ENCODE measurements at regions not wholly inside any gene's neighbourhood (a gene's known extent, or its start where the extent isn't known, plus 50 kb on each side); places are given as distances from the start of the nearest gene placed in this dataset.

DNA sequence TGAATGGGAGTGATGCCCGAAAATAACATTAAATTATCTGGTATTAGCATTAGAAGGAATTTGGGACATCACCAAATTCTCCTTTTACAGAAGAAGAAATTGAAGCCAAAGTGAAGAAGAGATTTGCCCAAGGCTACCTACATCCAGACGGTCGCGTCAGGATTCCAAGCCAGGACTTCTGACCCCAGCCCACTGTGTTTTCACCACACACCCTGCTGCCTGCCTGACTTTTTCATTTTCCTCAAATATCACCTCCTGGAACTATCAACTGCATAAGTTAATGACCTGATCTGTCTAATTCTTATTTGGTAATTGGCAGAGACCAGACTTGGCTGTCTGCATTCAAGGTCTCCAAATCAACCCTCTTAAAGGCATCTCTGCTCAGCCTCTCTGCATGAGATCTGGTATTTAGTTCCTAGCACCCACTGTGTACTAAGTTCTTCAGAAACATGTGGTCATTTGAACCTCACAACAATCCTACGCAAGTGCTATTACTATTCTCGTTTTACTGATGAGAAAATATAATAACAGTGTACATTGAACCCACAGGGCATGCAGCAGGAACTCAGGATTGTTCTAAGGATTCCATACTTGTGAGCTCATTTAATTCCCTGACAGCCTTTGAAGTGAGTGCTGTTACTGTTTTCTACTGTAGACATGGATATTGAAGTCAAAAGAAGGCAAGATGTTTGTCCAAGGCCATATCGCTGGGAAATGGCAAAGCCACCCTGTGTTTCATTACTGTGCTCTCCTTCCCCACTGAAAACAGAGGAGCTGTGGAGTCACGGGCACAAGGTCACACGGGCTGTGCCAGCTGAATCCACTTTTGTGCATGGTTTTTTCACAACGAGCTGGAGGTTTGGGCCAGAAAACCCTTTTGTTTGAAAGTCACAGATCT, 195.2 kb upstream of the C1QTNF7 start:
- DNase-seq (ENCODE audit: low read depth): no peak

DNA sequence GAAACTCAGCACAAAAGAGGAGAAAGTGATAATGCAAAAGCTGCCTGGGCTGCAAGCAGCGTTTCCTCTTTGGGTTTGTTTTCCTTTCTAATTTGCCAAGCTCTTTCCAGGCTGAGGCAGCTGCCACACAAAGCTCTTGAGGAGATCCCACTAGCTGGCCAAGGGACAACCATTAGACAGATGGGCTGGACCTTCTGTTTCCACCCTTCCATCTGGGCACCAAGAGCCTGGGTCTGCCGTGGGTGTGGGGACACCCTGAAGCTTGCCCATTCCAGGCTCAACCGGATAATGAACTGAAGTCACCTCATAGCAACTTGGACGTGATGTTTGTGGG, 194.6 kb upstream of the C1QTNF7 start:
- no peak for DNase-seq (ENCODE audit: low read depth)

DNA sequence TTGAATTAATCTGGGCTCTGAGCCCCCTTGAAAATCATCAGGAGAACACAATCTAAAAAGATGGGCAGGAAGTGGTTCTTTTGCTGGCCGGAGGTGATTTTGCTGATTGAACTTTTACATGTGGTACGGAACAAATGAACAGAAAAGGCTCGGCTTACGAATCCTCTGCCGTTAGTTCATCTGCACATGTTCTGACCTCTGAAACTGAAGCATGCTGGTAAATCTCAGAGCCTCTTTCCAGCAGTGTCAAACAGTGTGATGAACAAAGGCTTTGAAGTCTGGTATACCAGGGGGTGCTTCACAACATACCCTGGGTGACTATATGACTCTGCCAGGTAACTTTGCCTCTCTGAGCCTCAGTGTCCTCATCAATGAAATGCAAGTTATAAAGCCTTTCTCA, 194.2 kb upstream of the C1QTNF7 start:
- no peak for DNase-seq (ENCODE audit: low read depth)

DNA sequence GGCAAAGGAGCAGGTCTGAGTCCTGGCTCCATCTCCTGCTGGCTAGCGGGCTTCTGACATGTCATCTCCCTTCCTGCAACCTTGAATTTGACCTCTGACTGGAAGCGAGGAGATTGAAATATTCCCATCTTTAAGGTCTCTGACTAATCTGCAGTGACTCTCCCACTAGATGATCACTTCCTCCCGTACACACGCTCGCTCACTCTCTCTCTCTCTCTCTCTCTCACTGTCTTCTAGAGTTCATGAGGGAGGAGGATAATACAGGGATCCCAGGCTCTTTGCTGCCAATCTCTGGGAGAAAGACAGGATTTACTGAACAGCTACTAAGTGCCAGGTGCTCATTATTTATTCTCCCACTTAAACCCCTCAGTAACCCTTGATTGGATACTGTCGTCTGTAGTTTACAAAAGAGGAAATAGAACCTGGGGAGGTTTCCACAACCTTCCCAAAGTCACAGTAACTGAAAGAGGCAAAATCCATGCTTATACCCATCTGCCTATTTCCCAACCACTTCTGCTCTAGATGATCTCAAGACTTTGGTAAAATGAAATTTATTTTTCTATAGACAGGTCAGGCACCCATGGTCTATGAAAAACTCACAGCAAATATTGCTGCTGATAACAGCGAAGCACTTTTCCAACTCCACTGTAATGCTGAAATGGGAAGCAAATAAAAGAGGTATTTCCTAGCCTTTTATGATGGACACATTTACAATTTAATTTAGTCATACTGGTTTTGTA, 193.5 kb upstream of the C1QTNF7 start:
- no peak for DNase-seq (ENCODE audit: low read depth)

DNA sequence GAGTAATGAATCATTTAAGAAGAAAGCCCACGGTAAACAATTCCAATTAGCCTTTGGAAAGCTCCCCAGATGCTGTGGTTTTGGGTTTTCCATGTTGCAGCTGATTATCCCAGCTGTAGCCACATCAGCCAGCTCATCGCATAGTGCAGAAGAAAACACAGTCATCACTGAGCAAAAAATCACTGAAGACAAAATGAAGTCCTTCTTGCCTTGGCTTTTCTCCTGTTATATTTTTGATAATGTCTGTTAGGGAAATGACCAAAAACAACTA, 193.0 kb upstream of the C1QTNF7 start:
- DNase-seq (ENCODE audit: low read depth): no peak

DNA sequence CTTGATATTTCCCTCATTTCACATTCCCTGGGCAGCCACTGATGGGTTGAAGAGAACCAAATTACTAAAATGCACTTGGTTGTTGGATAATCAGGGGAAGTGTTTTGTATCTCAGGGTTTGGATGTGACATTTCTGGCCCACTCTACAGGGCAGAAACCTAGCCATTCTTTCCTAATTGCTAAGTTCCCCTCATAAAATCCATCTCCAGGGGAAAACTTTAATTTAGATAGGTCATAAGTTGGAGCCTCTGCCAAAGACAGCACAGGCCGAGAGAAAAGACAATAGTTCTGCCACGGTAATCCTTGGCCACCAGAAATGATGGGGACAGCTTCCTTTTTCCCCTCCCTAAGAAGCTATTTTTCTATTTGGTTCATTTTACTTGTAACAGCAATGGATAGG, 192.7 kb upstream of the C1QTNF7 start:
- DNase-seq (ENCODE audit: low read depth): no peak

DNA sequence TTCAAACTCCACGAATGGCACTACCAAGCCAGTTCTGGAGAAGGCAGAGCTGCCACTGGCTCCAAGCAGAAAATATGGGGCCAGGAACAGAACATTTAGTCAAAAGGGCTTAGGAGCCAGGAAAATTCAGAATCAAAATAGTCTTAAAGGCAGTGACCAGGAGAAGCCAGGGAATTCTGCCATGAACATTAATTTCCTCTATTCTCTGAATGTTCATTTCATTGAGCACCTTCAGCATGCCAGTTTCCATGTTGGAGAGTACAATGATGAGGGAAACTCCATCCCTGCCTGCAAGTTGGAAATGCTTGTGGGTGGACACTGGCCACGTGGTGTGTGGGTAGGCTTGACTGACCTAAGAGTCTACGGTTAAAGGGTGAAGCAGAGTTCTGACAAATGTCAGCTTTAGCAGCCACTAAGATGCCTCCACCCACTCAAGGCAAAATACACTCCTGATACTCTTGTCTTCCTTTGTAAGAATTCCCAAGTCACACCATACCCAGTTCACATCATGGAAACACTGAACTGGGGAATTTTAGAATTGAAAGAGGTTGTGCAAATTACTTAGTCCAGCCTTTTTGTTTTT, 190.1 kb upstream of the C1QTNF7 start:
- no peak for DNase-seq (ENCODE audit: low read depth)

DNA sequence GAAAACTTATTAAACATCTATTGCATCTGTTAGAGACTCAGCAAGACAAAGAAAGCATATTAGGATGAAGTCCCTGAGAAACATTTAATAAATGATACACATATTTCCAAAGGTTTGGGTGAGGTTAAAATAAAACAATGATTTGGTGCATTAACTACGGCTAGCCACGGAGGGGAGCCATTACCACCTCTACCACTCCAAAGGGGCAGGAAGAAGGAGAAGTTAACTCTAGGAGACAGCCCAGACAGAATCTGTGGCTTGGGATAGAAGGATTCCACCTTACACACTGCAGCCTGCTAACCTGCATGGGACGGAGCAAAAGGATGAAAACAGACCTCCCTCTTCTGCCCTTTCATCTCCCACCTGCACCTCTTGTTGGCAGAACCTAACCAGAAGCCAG, 189.1 kb upstream of the C1QTNF7 start:
- no peak for DNase-seq (ENCODE audit: low read depth)

DNA sequence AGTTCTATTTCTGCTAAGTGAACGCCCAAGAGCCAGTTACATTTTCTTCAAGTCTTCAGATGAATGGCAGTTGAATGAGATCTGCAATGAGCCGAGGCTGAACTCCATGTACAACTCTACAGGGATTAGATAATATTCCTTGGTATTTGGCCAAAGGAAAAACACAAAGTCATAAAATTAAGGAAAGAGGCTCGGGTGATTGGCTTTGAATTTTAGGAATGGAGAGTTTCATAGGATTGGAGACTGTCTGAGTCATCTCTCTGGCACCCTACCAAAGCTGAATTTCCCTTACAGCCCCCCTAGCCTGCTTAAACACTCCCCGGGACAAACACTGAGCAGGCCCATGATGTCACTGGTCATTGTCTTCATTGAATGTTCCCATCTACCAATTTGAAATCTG, 188.0 kb upstream of the C1QTNF7 start:
- no peak for DNase-seq (ENCODE audit: low read depth)

DNA sequence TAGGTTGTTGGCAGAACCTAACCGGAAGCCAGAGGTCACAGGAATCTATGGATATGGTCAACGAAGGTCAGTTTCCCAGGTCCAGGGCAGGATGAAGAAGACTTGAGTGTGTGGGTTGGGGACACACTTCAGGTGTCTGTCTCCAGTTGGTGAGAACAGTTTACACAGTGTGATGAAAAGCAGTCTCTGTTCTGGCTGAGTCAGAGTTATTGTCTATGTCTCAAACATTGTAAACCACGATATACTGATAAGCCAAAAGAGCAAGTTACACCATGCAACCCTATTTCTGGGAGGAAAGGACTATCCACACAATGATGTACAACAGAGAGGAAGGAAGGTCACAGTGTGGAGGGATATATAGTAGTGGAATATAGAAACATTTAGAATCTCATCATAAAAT, 187.1 kb upstream of the C1QTNF7 start:
- DNase-seq (ENCODE audit: low read depth): no peak

DNA sequence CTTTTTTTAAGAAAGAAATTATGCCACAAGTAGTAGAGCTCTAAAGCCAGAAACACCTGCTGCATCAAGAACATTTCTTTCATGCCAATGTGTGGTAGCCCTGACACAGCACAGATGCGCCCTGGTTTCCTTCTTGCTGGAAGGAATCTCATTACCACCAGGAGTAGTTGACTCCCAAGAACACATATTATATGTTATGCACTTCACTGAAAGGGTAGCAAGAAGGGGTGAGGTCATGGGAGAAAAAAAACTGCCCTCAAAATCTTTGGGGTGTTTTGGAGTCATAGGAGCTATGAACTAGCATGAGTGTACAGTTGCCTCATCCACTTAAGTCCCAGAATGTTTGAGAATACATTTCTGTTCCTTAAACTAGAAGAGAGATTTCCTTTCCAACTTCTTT, 185.8 kb upstream of the C1QTNF7 start:
- DNase-seq (ENCODE audit: low read depth): no peak

DNA sequence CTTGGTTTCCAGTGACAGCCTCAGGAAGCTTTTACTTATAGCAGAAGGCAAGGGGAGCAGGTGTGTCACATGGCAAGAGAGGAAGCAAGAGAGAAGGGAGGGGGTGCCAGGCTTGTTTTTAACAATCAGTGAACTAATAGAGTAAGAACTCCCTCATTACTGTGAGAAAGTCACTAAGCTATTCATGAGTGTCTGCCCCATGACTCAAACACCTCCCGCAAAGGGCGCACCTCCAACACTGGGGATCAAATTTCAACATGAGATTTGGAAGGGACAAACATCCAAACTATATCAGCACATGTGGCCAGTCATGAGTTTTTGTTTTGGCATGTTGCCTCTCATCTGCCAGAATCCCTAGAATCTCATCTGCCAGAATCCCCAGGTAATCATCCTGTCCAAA, 183.5 kb upstream of the C1QTNF7 start:
- no peak for DNase-seq (ENCODE audit: low read depth)

DNA sequence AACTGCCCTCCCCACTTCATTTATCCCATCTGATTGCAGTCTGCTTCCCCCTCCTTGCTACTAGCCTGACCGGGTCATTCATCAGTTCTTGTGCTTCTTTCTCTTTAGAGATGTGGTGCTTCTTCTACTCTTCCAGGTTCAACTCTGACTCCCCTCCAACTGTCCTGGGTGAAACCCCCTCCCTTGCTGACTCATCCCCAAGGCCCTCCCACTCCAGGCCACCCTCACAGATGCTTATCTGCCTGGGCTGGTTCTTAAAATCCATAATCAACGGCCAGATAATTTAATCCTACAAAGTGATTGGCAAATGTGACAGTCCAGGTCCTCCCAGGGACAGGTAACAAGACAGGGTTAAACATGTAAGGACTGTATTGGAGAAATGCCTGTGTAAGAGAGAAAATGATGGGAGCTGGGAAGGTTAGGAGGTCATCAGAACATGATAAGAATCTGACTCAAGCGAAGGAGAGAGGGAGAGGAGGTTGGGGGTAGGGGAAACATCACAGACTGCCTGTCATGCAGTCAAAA, 182.8 kb upstream of the C1QTNF7 start:
- no peak for DNase-seq (ENCODE audit: low read depth)

DNA sequence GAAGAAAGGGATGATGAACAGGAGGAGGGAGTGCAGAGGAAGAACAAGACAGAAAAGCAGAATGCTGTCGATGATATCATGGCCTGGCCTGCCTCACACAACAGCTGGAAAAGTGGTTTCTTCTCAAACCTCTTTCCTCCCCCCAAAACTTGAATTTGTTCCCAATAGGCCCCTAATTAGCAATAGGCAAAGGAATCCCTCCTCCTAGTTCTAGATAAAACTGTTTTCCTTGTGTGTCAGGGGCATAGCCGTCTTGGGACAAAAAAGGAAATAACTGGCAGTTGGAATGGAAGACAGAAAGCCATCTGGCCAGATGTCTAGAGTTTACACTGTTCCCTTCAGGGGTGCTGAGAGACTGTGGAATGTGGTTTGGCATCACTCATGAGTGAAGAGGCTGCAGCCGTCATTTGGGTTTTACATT, 177.8 kb upstream of the C1QTNF7 start:
- DNase-seq (ENCODE audit: low read depth): no peak

DNA sequence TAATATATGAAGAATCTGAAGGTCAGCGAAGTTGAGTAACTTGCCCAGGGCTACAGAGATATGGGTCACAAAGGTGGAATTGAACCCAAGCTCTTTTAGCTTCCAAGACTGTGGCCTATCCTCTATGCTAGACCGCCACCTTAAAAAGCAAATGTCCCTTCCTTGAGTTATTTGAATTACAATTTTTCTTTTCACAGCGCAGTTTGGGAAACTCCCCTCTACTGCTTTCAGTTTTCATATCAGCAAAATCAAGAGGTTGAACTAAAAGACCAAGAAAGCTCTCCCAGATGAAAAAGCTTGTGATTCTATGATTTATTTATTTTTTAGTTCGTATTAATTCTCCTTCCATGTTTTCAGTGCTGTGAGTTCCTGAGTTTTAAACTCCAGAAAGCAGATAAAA, 174.5 kb upstream of the C1QTNF7 start:
- DNase-seq (ENCODE audit: low read depth): no peak

DNA sequence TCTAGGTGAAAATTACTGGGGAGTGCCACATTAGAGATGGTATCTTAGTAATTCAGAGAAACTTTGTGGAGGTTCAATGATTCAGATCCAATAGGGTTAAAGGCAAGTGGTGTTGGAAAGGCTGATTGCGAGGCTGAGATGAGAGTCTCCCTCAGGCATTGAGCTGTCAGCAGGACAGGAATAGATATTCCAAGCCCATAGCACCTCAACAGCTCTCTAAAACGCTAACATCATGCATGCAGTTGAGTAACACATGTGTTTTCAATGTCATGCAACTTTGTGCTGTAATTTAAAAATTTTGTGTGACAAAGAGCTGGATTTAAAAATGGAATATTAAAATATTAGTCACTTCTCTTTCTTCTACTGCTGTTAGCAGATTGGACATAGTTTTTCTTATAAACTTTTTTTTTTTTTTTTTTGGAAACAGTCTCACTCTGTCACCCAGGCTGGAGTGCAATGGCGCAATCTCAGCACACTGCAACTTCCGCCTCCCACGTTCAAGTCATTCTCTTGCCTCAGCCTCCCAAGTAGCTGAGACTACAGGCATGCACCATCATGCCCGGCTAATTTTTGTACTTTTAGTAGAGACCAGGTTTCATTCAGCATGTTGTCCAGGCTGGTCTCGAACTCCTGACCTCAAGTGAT, 173.5 kb upstream of the C1QTNF7 start:
- DNase-seq (ENCODE audit: low read depth): no peak

DNA sequence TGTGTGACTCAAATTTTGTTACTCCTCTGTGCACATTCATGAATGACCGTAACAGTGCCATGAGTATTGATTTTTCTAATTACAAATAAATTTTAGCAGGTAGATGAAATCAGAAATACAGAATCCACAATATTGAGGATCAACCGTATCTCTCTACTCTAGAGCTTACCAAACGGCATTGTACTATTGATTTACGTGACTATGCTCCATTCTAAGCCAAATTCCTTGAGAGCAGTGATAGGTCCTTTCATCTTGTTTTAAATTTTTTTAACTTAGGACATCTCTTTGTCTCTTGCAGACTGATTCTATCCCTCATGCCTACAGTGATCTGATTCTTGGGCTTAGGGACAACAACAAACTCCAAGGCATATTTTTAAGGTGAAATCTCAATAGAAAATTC, 172.3 kb upstream of the C1QTNF7 start:
- DNase-seq (ENCODE audit: low read depth): no peak

DNA sequence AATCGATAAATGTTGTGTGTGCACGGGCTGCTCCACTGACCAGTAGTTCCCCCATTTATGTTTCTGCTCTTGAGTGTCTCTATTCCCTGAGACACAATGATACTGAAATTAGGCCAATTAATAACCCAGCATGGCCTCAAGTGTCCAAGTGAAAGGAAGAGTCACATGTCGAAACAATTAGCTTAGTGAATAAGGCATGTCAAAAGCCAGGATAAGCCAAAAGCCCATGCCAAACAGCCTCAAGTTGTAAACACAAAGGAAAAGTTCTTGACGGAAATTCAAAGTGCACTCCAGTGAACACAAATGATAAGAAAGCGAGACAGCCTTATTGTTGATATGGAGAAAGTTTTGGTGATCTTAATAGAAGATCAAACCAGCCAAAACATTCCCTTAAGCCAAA, 167.1 kb upstream of the C1QTNF7 start:
- no peak for DNase-seq (ENCODE audit: low read depth)

DNA sequence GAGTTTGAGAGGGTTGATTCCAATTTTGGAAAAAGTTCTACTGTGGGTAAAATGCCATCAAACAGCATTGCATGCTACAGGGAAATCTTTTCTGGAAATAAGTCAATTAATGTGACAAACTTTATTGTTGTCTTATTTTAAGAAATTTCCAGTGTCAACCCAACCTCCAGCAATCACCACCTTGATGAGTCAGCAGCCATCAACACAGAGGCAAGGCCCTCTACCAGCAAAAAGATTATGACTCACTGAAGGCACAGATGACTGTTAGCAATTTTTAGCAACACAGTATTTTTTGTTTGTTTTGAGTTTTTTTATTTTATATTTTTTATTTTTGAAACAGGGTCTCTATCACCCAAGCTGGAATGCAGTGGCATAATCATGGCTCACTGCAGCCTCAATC, 165.4 kb upstream of the C1QTNF7 start:
- DNase-seq (ENCODE audit: low read depth): no peak

DNA sequence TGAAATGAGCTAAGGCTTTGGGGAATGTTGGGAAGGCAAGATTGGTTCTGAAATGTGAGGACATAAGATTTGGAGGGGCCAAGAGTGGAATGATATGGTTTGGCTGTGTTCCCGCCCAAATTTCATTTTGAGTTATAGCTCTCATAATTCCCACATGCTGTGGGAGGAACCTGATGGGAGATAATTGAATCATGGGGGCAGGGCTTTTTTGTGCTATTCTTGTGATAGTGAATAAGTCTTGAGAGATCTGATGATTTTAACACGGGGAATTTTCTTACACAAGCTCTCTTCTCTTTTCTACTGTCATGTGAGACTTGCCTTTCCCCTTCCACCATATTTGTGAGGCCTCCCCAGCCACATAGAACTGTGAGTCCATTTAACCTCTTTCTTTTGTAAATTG, 157.6 kb upstream of the C1QTNF7 start:
- no peak for DNase-seq (ENCODE audit: low read depth)

DNA sequence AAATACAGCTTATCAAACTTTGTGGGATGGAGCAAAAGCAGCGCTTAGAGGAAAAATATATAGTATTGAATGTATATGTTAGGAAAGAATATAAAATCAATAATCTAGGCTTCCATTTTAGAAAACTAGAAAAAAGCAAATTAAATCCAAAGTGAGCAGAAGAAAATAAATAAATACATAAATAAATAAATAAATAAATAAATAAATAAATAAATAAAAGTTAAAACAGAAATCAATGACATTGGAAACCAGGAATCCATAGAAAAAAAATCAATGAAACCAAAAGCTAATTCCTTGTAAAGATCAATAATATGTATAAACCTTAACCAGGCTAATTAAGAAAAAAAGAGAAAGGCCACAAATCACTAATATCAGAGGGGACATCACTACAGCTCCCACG, 141.8 kb upstream of the C1QTNF7 start:
- no peak for DNase-seq (ENCODE audit: low read depth)

DNA sequence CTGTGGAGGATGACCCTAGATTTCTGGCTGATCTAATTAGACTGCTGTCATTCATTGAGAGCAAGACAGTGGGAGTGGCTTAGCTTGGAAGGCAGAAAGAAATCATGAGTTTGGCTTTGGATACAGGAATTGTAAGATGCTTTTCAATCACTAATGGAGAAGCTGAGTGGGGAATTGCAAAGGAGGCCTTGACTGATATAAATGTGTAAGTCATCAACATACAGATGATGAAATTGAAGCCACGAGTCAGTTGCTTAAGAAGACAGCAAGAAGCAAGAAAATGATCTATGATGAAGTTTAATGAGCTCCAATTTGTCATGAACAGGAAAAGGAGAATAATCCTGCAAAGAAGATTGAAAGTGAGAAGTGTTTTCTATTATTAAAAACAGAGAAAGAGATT, 136.7 kb upstream of the C1QTNF7 start:
- DNase-seq (ENCODE audit: low read depth): no peak

DNA sequence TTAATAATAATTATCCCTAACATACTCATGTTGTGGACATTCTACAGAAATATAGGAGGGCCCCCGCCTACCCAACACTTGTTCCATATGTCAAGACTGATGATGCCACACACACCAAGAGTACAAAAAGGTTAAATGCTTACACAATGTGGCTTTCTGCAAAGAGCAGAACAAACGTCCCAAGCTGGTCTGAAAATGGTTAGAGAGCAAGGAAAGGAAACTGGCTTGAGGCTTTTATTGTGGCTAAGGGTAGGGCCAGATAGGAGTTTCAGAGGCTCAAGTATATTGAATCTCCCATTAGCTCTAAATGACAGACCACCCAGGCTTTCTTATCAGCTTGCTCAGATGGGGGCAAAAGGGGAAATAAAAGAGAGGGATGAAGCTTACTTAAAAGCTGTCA, 134.1 kb upstream of the C1QTNF7 start:
- no peak for DNase-seq (ENCODE audit: low read depth)

All from activated T-cell treated with anti-CD3 and anti-CD28 coated beads for 24 hours (primary cell).